ENCODE measurements at regions not wholly inside any gene's neighbourhood (a gene's known extent, or its start where the extent isn't known, plus 50 kb on each side); places are given as distances from the start of the nearest gene placed in this dataset.

GRCh38 chr5:113909782-113910181 is 396.3 kb downstream of the YTHDC2 start:
- TF ChIP-seq CREB1 (CRISPR knock-in tag; IDR thresholded peaks at IDR 0.05; ENCODE audit: low read depth) = no peak
- no peak for TF ChIP-seq EZH2 (IDR thresholded peaks at IDR 0.05; ENCODE audit: low read depth, unreplicated experiment)
- no peak for TF ChIP-seq CTCF (conservative IDR thresholded peaks at IDR 0.05; ENCODE audit: low read depth in 2 of 2)
- no peak for TF ChIP-seq STAT1 (IDR thresholded peaks at IDR 0.05; ENCODE audit: unreplicated experiment)
- TF ChIP-seq POLR2AphosphoS5 (IDR thresholded peaks at IDR 0.05; ENCODE audit: low read depth) = no peak
- TF ChIP-seq EZH2phosphoT487 (IDR thresholded peaks at IDR 0.05; ENCODE audit: unreplicated experiment) = no peak
- no peak for TF ChIP-seq REST (IDR thresholded peaks at IDR 0.05; ENCODE audit: unreplicated experiment)
- no peak for TF ChIP-seq ZNF462 (CRISPR knock-in tag; IDR thresholded peaks at IDR 0.05)
- no peak for TF ChIP-seq ETS1 (IDR thresholded peaks at IDR 0.05)
